Activated CD4-positive, alpha-beta memory T cell treated with anti-CD3 and anti-CD28 coated beads for 36 hours (primary cell): ENCODE measurements at regions not wholly inside any gene's neighbourhood (a gene's known extent, or its start where the extent isn't known, plus 50 kb on each side); places are given as distances from the start of the nearest gene placed in this dataset.

Experiments used
- CTCF ChIA-PET: fragments of 350-600 bp; sonication (Branson Sonifier 250); formaldehyde crosslinking; loops from one replicate; lab custom pipeline; 2021; ENCODE audit warnings: antibody characterized with exemption, inconsistent platforms; lab: Charles Lee
- POLR2A ChIA-PET: fragments of 350-600 bp; sonication (Branson Sonifier 250); formaldehyde crosslinking; loops from one replicate; lab custom pipeline; 2021; ENCODE audit warnings: antibody characterized with exemption; lab: Charles Lee
- DNase-seq: peaks from one replicate; pipeline ENCODE4 v3.0.0-alpha.2; 2020
- H3K27ac Mint-ChIP-seq: one replicate; pipeline ENCODE4 v1.8.0; 2021; ENCODE audit warnings: mixed read lengths
- H3K27me3 Mint-ChIP-seq: one replicate; pipeline ENCODE4 v1.8.0; 2021; ENCODE audit warnings: mixed read lengths
- H3K36me3 Mint-ChIP-seq: one replicate; pipeline ENCODE4 v1.8.0; 2021; ENCODE audit warnings: mixed read lengths
- H3K4me1 Mint-ChIP-seq: one replicate; pipeline ENCODE4 v1.8.0; 2021; ENCODE audit warnings: low read depth, mixed read lengths
- H3K4me3 Mint-ChIP-seq: one replicate; pipeline ENCODE4 v1.8.0; 2021; ENCODE audit warnings: mild to moderate bottlenecking, mixed read lengths
- H3K9me3 Mint-ChIP-seq: one replicate; pipeline ENCODE4 v1.8.0; 2021; ENCODE audit warnings: mixed read lengths
- intact Hi-C: fragments of 100-400 bp; cut with micrococcal nuclease; formaldehyde crosslinking; loops from one replicate; pipeline ENCODE4 v1.15.1; 2023

DNA sequence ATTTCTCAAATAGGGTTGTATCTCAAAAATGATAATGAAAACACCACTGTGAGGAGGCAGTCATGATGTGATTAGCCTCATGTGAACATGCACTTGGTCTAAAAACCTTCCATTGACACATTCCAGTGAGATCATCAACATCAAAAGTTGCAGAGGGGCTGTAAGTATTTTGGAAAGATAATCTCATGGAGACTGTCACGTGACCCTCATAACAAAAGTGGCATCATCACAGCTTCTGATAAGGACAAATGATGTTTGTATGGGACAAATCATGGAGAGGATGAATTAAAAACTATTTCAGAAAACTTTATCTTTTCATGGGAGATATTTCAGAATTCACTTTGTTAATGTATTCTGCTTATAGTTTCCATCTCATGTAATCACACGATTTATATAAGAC, 203.1 kb upstream of the NDN start:
- CTCF ChIA-PET = interaction anchor here (0.9 kb wide), 1 partner anchor 9 kb away, joined by 3 read pairs; no protein-coding TSS in a partner anchor
- no peaks in the 10 kb centered on the region for H3K36me3 Mint-ChIP-seq
- no peak overlapping the region for H3K27ac Mint-ChIP-seq
- H3K4me3 Mint-ChIP-seq = no peak overlapping the region
- no peak for DNase-seq
- POLR2A ChIA-PET = no interaction called here
- intact Hi-C loops = no loop called here
- H3K27me3 Mint-ChIP-seq = no peaks in the 10 kb centered on the region
- peaks cover 29% of the 10 kb centered on the region for H3K9me3 Mint-ChIP-seq
- no peaks in the 10 kb centered on the region for H3K4me1 Mint-ChIP-seq

DNA sequence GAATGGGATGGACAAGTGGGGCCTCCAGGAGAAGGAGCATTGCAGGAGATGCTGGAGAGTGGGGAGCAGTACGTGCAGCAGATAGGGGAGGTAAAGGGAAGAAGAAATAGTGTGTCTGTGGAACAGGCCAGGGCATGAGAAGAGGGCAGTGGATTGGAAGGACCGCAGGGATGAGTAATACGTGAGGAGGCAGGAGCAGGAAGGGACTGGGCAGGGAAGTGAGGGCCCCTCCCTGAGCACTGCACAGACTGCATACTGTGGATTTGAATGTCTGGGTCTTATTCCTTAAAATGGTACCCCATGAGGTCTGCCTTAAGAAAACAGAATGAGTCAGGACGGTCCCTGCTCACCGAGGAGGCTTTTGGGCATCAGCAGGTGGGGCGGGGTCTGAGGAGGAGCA, 210.0 kb upstream of the NDN start:
- no peak for DNase-seq
- Mint-ChIP-seq H3K36me3 (peaks cover 2% of the 10 kb centered on the region), H3K27me3 (no peaks in the 10 kb centered on the region), H3K9me3 (peaks cover 27% of the 10 kb centered on the region), H3K4me1 (no peaks in the 10 kb centered on the region), H3K4me3 (no peak overlapping the region), H3K27ac (no peak overlapping the region)
- POLR2A ChIA-PET = no interaction called here
- CTCF ChIA-PET = no interaction called here
- intact Hi-C loops = no loop called here

DNA sequence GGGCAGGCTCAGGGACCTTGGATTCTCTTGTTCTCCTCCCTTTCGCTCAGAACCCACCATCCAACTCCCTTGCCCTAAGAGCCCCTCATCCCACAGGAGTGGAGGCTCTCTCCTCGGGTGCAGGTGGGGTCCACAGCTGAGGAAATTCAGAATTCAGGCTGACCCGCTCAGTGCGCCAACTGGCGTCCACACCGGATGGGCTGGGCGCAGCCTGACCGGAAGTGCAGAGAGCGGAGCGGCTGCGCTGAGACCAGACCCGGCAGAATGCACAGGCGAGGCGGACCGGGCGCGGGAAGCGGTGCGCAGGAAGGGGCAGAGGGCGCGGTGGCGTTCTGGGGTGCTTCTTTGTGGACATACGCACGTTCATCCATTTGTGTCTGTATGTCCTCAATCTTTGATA, 210.4 kb upstream of the NDN start:
- peaks cover 2% of the 10 kb centered on the region for H3K36me3 Mint-ChIP-seq
- H3K4me3 Mint-ChIP-seq = no peak overlapping the region
- intact Hi-C loops = no loop called here
- no peak for DNase-seq
- no peak overlapping the region for H3K27ac Mint-ChIP-seq
- CTCF ChIA-PET = no interaction called here
- POLR2A ChIA-PET = no interaction called here
- no peaks in the 10 kb centered on the region for H3K27me3 Mint-ChIP-seq
- peaks cover 27% of the 10 kb centered on the region for H3K9me3 Mint-ChIP-seq
- no peaks in the 10 kb centered on the region for H3K4me1 Mint-ChIP-seq

DNA sequence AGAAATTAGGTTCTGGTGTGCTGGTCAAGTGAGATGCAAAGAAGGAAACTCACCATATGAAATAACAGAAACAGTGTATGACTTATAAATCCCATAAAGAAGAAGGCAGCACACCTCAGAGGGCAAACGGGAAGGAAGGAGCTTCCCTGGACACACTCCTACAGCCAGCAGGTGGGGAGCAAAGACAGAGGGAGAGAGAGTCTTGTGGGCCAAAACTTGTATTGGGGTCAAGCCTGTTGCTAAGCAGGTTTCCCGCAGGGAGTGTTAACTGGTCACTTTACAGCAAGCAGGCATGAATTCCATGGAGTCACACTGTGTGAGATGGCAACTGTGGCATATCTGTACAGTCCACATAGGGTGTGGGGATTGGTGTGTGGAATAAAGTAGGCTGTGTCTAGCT, 222.9 kb upstream of the NDN start:
- CTCF ChIA-PET = no interaction called here

DNA sequence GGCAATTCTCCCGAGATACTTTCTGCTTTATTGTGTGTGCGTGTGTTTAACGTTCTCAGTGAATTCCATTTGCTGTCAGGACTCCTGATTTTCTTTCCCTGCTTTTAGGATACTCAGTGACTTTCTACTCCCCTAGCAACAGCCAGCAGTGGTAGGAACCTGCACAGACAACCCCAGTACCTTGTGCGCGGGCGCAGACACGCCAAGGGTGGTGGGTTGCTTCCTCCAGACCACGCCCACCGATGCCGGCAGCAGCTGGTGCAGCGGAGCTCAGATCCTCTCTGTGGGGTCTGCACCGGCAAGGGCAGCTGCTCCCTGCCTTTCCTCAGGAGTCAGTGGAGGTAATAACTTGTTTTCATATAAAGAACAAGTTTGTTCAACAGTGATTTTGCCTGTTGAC, 225.1 kb upstream of the NDN start:
- no peak for DNase-seq
- POLR2A ChIA-PET = no interaction called here
- H3K27ac Mint-ChIP-seq = no peak overlapping the region
- no peaks in the 10 kb centered on the region for H3K27me3 Mint-ChIP-seq
- no peaks in the 10 kb centered on the region for H3K4me1 Mint-ChIP-seq
- CTCF ChIA-PET = no interaction called here
- intact Hi-C loops = no loop called here
- H3K4me3 Mint-ChIP-seq = no peak overlapping the region
- H3K9me3 Mint-ChIP-seq = peaks cover 11% of the 10 kb centered on the region
- H3K36me3 Mint-ChIP-seq = no peaks in the 10 kb centered on the region

More for the DNA sequence above, 222.9 kb upstream of the NDN start:
- intact Hi-C loops = no loop called here
- DNase-seq = no peak
- Mint-ChIP-seq H3K4me3 (no peak overlapping the region), H3K27ac (no peak overlapping the region), H3K4me1 (no peaks in the 10 kb centered on the region), H3K27me3 (no peaks in the 10 kb centered on the region), H3K9me3 (peaks cover 12% of the 10 kb centered on the region), H3K36me3 (no peaks in the 10 kb centered on the region)
- POLR2A ChIA-PET = interaction anchor here (0.5 kb wide), 1 partner anchor 62 kb away, joined by 3 read pairs; no protein-coding TSS in a partner anchor

DNA sequence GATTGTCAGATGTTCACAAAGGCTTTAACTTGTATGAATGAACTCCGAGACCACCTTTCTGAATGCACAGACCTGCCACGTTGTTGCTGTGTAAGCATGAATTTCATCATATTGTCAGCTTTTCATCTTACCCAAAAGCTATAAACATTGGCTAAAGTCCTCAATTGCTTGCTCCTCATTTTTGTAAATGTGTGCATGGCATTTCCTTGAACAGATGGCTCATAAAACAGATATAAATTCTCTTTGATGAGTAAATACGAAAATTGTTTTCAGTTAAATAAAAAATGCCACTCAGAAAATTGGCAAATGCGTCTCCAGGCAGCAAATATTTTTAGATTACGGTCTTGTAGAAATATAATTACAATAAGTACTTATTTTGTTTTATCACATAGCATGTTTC, 226.0 kb upstream of the NDN start:
- Mint-ChIP-seq H3K27ac (no peak overlapping the region), H3K9me3 (peaks cover 10% of the 10 kb centered on the region), H3K36me3 (no peaks in the 10 kb centered on the region), H3K4me1 (no peaks in the 10 kb centered on the region), H3K27me3 (no peaks in the 10 kb centered on the region), H3K4me3 (no peak overlapping the region)
- intact Hi-C loops = no loop called here
- ChIA-PET POLR2A (no interaction called here), CTCF (no interaction called here)
- no peak for DNase-seq

DNA sequence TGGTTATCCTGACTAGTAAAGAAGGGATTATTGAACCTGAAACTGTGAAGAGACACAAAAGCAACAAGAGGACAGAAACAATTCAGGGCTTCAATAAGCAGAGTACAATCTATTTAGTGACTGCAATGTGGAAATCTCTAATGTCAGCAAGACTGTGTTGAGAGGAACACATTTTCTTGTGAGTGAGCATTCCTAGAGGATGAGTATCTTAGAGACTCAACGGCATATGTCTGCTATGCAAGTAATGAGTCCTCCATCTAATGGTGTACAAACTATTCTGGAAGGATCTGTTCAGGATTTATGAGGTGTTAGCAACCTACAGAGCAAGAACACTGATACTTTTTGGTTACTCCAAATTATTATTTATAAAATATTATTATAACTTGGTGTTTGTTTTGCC, 226.5 kb upstream of the NDN start:
- no peaks in the 10 kb centered on the region for H3K27me3 Mint-ChIP-seq
- no peaks in the 10 kb centered on the region for H3K4me1 Mint-ChIP-seq
- intact Hi-C loops = no loop called here
- H3K4me3 Mint-ChIP-seq = no peak overlapping the region
- POLR2A ChIA-PET = no interaction called here
- CTCF ChIA-PET = no interaction called here
- peaks cover 7% of the 10 kb centered on the region for H3K9me3 Mint-ChIP-seq
- DNase-seq = no peak
- no peak overlapping the region for H3K27ac Mint-ChIP-seq
- no peaks in the 10 kb centered on the region for H3K36me3 Mint-ChIP-seq

DNA sequence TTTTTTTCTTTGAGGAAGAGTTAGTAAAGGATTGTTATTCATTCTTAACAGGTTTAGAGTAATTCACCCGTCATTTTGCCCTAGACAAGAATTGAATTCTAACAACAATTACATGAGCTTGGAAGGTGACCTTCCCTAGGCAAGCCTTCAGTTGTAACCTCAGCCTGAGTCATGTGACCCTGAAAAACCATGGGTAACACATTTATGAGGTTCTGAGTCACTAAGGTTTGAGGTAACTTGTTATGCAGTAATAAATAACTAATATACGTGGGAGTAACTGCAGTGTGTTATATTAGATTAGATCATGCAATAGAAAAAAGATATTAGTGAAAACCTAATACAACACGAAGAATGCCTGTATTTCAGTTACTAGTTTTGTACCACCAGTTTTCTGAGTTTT, 237.6 kb upstream of the NDN start:
- peaks cover 8% of the 10 kb centered on the region for H3K9me3 Mint-ChIP-seq
- no peak overlapping the region for H3K4me3 Mint-ChIP-seq
- no peaks in the 10 kb centered on the region for H3K27me3 Mint-ChIP-seq
- no peaks in the 10 kb centered on the region for H3K36me3 Mint-ChIP-seq
- no peak for DNase-seq
- H3K4me1 Mint-ChIP-seq = no peaks in the 10 kb centered on the region
- ChIA-PET CTCF (no interaction called here), POLR2A (no interaction called here)
- no peak overlapping the region for H3K27ac Mint-ChIP-seq
- intact Hi-C loops = no loop called here

DNA sequence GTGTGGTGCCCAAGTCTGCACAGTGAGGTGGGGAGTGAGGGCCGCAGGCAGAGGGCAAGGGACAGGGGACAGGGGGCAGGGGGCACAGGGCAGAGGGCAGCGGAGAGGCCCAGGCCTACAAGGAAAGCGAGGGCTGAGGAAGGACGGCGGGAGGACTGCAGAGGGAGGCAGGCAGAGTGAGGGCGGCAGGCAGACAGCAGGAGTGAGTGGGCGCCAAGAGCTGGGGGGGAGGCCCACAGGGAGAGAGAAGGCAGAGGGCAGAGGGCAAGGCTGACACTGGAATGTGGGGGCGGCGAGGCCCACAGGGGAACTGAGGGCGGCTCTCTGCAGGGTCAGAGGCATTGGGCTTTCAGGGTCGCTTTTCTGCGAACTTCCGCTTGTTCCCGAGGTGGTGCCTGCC, 267.8 kb upstream of the NDN start:
- DNase-seq = no peak
- intact Hi-C loops = no loop called here
- ChIA-PET POLR2A (no interaction called here), CTCF (no interaction called here)
- Mint-ChIP-seq H3K27me3 (no peaks in the 10 kb centered on the region), H3K9me3 (peaks cover 30% of the 10 kb centered on the region), H3K36me3 (no peaks in the 10 kb centered on the region), H3K4me3 (no peak overlapping the region), H3K27ac (no peak overlapping the region), H3K4me1 (no peaks in the 10 kb centered on the region)

DNA sequence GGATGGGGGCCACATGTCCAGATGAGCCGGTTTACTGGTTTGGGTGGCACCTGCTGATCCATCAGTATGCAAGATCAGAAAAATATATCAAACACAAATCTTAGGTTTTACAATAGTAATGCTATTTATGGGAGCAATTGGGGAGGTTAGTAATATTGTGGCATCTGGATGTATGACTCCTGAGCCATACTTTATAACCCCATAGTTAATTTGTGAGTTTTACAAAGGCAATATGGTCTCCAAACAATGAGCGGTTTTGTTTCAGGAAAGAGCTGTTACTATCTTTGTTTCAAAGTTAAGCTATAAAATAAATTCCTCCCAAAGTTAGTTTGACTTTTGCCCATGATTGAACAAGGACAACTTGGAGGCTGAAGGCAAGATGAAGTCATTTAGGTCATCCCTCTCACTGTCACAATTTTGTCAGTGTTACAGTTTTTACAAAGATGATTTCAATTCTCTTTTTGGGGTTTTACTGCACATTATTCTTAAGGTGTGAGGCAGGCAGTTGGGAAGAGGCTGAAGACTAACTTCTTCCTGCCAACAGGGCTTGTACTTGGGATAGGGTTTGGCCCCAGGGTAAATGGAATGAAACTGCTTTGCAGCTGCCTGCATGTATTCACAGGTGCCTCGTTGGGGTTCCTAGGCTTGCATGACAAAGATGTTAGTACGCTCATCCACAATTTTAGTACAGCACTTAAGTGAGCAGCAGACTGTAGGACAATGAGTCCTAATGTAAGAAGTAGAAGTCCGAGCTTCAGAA, 296.6 kb upstream of the NDN start:
- Mint-ChIP-seq H3K27ac (no peak overlapping the region), H3K27me3 (no peaks in the 10 kb centered on the region), H3K36me3 (no peaks in the 10 kb centered on the region), H3K4me3 (no peak overlapping the region), H3K9me3 (no peaks in the 10 kb centered on the region), H3K4me1 (no peaks in the 10 kb centered on the region)
- no peak for DNase-seq
- ChIA-PET POLR2A (no interaction called here), CTCF (no interaction called here)
- intact Hi-C loops = no loop called here

DNA sequence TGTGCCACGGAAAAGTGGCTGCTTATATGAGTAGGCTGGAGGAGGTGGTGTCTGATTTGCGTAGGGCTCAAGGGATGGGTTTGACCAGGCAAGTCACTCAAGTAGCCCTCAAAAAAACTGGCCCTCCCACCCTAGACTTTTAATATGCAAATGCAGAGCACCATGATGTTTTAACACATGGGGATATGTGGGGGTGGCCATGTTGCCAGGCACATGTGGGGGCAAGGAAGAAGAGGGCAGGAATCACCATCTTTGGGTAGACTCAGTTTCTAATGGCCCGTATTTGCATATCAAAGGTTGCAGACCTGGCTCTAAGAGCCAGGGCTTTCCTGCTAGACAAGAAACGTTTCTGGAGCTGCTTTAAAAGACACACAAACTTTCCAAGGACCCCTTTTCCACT, 307.2 kb upstream of the NDN start:
- intact Hi-C loops = no loop called here
- Mint-ChIP-seq H3K4me1 (no peaks in the 10 kb centered on the region), H3K27ac (no peak overlapping the region), H3K27me3 (no peaks in the 10 kb centered on the region), H3K9me3 (peaks cover 40% of the 10 kb centered on the region), H3K4me3 (no peak overlapping the region), H3K36me3 (no peaks in the 10 kb centered on the region)
- no peak for DNase-seq
- POLR2A ChIA-PET = no interaction called here
- CTCF ChIA-PET = no interaction called here

DNA sequence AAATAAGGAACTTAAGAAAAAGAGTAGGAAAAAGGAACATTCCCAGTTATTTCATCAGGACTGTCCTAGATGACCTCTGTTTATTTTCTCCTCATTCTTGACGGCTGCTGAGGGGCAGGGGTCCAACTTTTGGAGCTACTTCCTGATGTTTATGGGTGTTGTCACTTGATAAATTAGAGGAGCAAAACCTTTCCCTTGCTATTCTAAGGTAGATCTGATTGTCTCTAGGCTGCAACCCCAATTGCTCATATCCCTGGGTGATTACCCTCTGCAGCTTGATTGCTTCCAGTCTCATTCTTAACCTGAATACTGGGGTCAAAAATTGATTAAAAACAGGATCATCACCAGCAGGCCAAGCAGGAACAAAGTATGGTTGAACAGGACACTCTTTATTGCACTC, 311.0 kb upstream of the NDN start:
- intact Hi-C loops = no loop called here
- ChIA-PET CTCF (no interaction called here), POLR2A (no interaction called here)
- Mint-ChIP-seq H3K4me3 (no peak overlapping the region), H3K27me3 (no peaks in the 10 kb centered on the region), H3K36me3 (no peaks in the 10 kb centered on the region), H3K27ac (no peak overlapping the region), H3K4me1 (no peaks in the 10 kb centered on the region), H3K9me3 (peaks cover 49% of the 10 kb centered on the region)
- no peak for DNase-seq

DNA sequence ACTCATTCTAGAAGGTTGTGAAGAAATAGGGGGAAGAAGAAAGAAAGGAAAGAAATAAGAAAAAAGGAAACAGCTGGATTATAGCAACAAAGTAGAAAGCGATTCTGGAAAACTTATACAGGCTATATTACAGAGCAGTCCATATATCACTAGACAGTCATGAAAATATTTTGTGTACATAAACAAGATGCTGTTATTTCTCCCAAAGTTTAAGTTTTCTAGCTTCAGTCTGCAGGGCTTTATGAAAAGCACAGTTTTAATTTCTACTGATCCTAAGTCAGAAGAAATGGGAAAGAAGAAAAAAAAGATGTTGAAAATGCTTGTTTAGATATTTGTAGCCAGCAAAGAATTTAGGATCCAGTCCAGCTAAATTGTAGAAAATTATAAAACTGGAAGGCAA, 321.4 kb upstream of the NDN start:
- no peaks in the 10 kb centered on the region for H3K36me3 Mint-ChIP-seq
- H3K4me3 Mint-ChIP-seq = no peak overlapping the region
- no peaks in the 10 kb centered on the region for H3K27me3 Mint-ChIP-seq
- no peak overlapping the region for H3K27ac Mint-ChIP-seq
- H3K9me3 Mint-ChIP-seq = peaks cover 20% of the 10 kb centered on the region
- intact Hi-C loops = no loop called here
- ChIA-PET CTCF (no interaction called here), POLR2A (no interaction called here)
- H3K4me1 Mint-ChIP-seq = no peaks in the 10 kb centered on the region
- no peak for DNase-seq
